K562 (cell line): ENCODE measurements at regions not wholly inside any gene's neighbourhood (a gene's known extent, or its start where the extent isn't known, plus 50 kb on each side); places are given as distances from the start of the nearest gene placed in this dataset.

ENCODE experiments used
- ADNP ChIP-seq: fragments of 200-800 bp; sonication (Bioruptor generic); IDR thresholded peaks from 2 replicates; pipeline ENCODE4 v1.6.1; 2016; ENCODE audit warnings: missing genetic modification characterization, missing compliant biosample characterization
- BRF1 ChIP-seq: IDR thresholded peaks from 3 replicates; pipeline ENCODE4 v1.6.1; 2011; ENCODE audit warnings: borderline replicate concordance, mild to moderate bottlenecking; ENCODE audit not compliant: insufficient read length; ENCODE audit errors: extremely low read depth
- CBFB ChIP-seq: sonication (generic); formaldehyde crosslinking; IDR thresholded peaks from 2 replicates; pipeline ENCODE4 v1.4.0; 2020; ENCODE audit warnings: mild to moderate bottlenecking, missing genetic modification reagents
- CREB5 ChIP-seq: fragments of 250-450 bp; sonication (Bioruptor Pico); IDR thresholded peaks from 2 replicates; pipeline ENCODE4 v1.5.0; 2020; ENCODE audit warnings: mild to moderate bottlenecking
- GTF2F1 ChIP-seq: IDR thresholded peaks from 2 replicates; pipeline ENCODE4 v1.6.1; 2011; ENCODE audit warnings: low read depth, low read length, improper control_type of control experiment
- IRF2 ChIP-seq: sonication (generic); formaldehyde crosslinking; IDR thresholded peaks from 2 replicates; pipeline ENCODE4 v1.8.1; 2022; ENCODE audit warnings: mild to moderate bottlenecking, missing genetic modification reagents
- KAT7 ChIP-seq: sonication (generic); formaldehyde crosslinking; IDR thresholded peaks from 2 replicates; pipeline ENCODE4 v1.8.0; 2022; ENCODE audit warnings: missing genetic modification reagents, mild to moderate bottlenecking, borderline replicate concordance
- MYC ChIP-seq, 2 experiments: fragments of 250-450 bp in 1 of 2; sonication (Bioruptor Pico) in 1 of 2; IDR thresholded peaks; 2 replicates each; pipeline versions ENCODE4 v1.5.1 to v1.6.1; 2012 to 2021; ENCODE audit warnings: low read depth in 2 of 2, borderline replicate concordance in 1 of 2, improper control_type of control experiment in 1 of 2, low read length in 1 of 2, mild to moderate bottlenecking in 1 of 2, moderate library complexity in 1 of 2
- NCOA2 ChIP-seq, 2 experiments: fragments of 450-650 bp; IDR thresholded peaks; 2 replicates each; pipeline ENCODE4 v1.6.1; 2018; ENCODE audit warnings: mild to moderate bottlenecking in 2 of 2, moderate library complexity in 1 of 2; ENCODE audit not compliant: partially characterized antibody in 2 of 2
- NEUROD1 ChIP-seq: fragments of 150-350 bp; IDR thresholded peaks from 2 replicates; pipeline ENCODE4 v1.6.1; 2014; ENCODE audit warnings: borderline replicate concordance, low read length, low read depth; ENCODE audit not compliant: partially characterized antibody
- NFE2 ChIP-seq: IDR thresholded peaks from 2 replicates; pipeline ENCODE4 v1.6.1; 2014; ENCODE audit warnings: antibody characterized with exemption, low read depth
- NONO ChIP-seq, 2 experiments: fragments of 200-400 bp in 1 of 2; fragments of 450-650 bp in 1 of 2; formaldehyde crosslinking in 1 of 2; IDR thresholded peaks; 2 replicates each; pipeline ENCODE4 v1.6.1; 2017; ENCODE audit warnings: low read depth in 2 of 2, mild to moderate bottlenecking in 2 of 2, moderate library complexity in 2 of 2, low read length in 1 of 2
- PRDM10 ChIP-seq: fragments of 450-650 bp; IDR thresholded peaks from 2 replicates; pipeline ENCODE4 v1.6.1; 2018; ENCODE audit not compliant: partially characterized antibody
- SNAPC5 ChIP-seq: fragments of 250-450 bp; sonication (Bioruptor Pico); IDR thresholded peaks from 2 replicates; pipeline ENCODE4 v1.8.0; 2021; ENCODE audit warnings: moderate library complexity, mild to moderate bottlenecking, inconsistent platforms
- TAF9B ChIP-seq: fragments of 450-650 bp; IDR thresholded peaks from 2 replicates; pipeline ENCODE4 v1.6.1; 2018; ENCODE audit warnings: mild to moderate bottlenecking; ENCODE audit not compliant: partially characterized antibody
- TCFL5 ChIP-seq: fragments of 250-450 bp; sonication (Bioruptor Pico); conservative IDR thresholded peaks from 2 replicates; pipeline ENCODE4 v1.6.1; 2021; ENCODE audit warnings: mild to moderate bottlenecking, moderate library complexity, matching md5 sums
- THRAP3 ChIP-seq: fragments of 450-650 bp; IDR thresholded peaks from 2 replicates; pipeline ENCODE4 v1.6.1; 2016; ENCODE audit warnings: mild to moderate bottlenecking, inconsistent platforms, borderline replicate concordance
- U2AF2 ChIP-seq: fragments of 200-400 bp; formaldehyde crosslinking; optimal IDR thresholded peaks from 2 replicates; pipeline ENCODE3; 2017; ENCODE audit warnings: low read depth, mild to moderate bottlenecking, low read length
- ZBTB5 ChIP-seq: fragments of 450-650 bp; IDR thresholded peaks from 2 replicates; pipeline ENCODE4 v1.6.1; 2017; ENCODE audit warnings: antibody characterized with exemption
- ZNF449 ChIP-seq: fragments of 250-450 bp; sonication (Bioruptor Pico); IDR thresholded peaks from 2 replicates; pipeline ENCODE4 v1.8.0; 2022; ENCODE audit warnings: moderate library complexity, mild to moderate bottlenecking, inconsistent platforms

- TF ChIP-seq PRDM10 (no peak), TAF9B (peak; percentile 8), TCFL5 (CRISPR knock-in tag) (no peak), NFE2 (no peak), ZBTB5 (peak; percentile 79), ADNP (tag) (peak; percentile 86; the same call in 1 of the 2 replicates), NONO (IDR thresholded peaks at IDR 0.05; ENCODE audit: low read depth in 2 of 2, low read length in 1 of 2) (no peak), MYC (IDR thresholded peaks at IDR 0.05; ENCODE audit: low read depth, low read length) (peak; percentile 93), MYC (CRISPR knock-in tag; IDR thresholded peaks at IDR 0.05; ENCODE audit: borderline replicate concordance, low read depth) (peak; percentile 10; the same call in 1 of the 2 replicates), NCOA2 (IDR thresholded peaks at IDR 0.05; ENCODE audit: partially characterized antibody in 2 of 2) (peak in 1 of 2 experiments; percentile 86), CBFB (CRISPR knock-in tag) (no peak), U2AF2 (no peak), ZNF449 (CRISPR knock-in tag) (peak; percentile 44; the same call in 1 of the 2 replicates), BRF1 (peak; percentile 60), CREB5 (CRISPR knock-in tag) (no peak), SNAPC5 (CRISPR knock-in tag) (no peak), THRAP3 (no peak), KAT7 (CRISPR knock-in tag) (no peak), NEUROD1 (peak; percentile 48), GTF2F1 (peak; percentile 65; the same call in 1 of the 2 replicates), IRF2 (CRISPR knock-in tag) (no peak)
Measured at GRCh38 chr6:28838289-28838633, 85.5 kb downstream of the TRIM27 start (continued).
